ENCODE measurements at regions not wholly inside any gene's neighbourhood (a gene's known extent, or its start where the extent isn't known, plus 50 kb on each side); places are given as distances from the start of the nearest gene placed in this dataset.

DNA sequence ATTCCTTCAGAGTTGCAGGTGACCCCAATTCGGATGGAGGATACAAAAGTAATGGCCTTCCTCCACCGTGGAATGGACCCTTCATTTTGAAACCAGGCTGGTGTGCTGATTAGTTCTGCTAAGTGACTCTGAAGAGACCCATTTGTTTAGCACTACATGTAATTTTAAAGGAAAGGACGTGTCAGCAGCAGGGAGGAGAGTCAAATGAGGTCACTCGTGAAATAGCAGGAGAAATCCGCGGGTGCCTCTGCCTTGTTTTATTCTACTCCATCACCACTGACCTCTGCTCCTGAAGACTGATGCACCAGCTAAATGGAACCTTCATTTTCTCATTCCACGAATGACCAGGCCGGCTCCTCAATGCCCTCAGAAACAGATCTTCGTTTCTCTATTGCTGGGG is 589.2 kb downstream of the CDH11 start:
- no peak for DNase-seq

- DNase-seq = no peak
Measured at GRCh38 chr16:64532117-64532516, 589.7 kb downstream of the CDH11 start.

- no peak for DNase-seq
Measured at GRCh38 chr16:64531401-64531800, 590.5 kb downstream of the CDH11 start.

DNA sequence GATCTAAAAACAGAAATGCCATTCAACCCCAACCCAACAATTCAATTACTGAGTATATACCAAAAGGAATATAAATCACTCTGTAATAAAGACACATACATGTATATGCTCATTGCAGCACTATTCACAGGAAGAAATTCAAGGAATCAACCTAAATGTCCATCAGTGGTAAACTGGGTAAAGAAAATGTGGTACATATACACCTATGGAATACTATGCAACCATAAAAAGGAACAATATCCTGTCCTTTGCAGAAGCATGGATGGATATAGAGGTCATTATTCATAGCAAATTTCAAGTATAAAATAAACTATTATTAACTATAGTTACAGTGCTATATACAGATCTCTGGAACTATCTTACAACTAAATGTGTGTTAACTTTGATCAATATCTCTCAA is 599.3 kb downstream of the CDH11 start:
- no peak for DNase-seq

- no peak for DNase-seq
Measured at GRCh38 chr16:64513871-64514270, 608.0 kb downstream of the CDH11 start.

- DNase-seq = no peak
Measured at GRCh38 chr16:64507240-64508024, 614.4 kb downstream of the CDH11 start.

DNA sequence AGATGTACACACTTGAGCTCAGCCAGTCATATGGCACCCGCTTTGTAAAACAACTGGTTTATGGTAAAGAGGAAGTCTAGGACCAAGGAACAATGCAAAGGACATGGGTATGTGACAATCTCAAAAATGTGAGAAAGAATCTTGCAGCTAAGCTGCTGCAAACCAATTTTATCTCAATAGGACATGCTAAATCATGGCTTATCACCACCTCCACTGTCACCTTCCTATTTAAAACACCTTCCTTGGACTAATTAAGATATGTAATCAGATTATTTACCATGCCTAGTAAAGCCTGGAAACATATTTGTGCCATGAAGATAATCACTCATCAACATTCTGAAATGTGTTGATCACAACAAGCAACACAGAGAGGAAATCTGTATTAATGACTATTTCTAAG is 622.7 kb downstream of the CDH11 start:
- no peak for DNase-seq

DNA sequence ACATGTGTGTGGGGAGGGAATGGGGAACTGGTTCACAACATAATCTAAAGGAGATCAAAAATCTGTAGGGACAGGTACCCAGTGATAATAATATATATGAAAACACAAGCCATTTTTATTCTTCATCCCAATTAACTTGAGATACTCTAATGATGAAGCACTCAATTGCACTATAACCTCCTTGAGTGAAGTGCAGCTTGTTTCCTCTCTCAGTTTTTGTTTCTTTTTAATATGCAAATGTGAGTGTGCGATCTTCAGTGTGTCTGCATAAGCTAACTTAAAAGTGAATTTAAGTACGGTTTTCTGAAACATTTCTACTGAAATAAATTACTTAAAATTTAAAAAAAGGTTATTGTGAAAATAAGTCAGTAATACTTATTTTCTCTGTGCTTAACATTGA is 623.5 kb downstream of the CDH11 start:
- DNase-seq = no peak

GRCh38 chr16:64493709-64494108 is 628.2 kb downstream of the CDH11 start:
- no peak for DNase-seq

DNA sequence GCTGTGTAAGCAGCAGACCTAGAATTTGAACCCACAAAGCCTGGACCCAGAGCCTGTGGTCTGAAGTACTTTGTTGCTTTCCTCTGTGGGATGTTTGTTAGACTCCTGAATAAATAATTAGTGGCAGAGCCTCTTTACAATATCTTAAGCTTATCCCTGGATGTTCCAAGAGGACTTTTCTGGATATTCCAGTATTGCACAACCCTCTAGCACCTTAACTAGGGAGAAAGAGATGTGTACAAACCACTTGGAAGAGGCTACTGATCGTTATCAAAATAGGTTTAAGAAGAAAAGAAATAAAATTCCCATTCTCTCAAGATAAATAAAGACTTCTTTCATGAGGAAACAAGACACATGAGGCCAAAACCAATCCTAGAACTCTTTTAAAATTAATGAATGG is 632.4 kb downstream of the CDH11 start:
- DNase-seq = no peak

- no peak for DNase-seq
Measured at GRCh38 chr16:64486561-64486960, 635.3 kb downstream of the CDH11 start.

DNA sequence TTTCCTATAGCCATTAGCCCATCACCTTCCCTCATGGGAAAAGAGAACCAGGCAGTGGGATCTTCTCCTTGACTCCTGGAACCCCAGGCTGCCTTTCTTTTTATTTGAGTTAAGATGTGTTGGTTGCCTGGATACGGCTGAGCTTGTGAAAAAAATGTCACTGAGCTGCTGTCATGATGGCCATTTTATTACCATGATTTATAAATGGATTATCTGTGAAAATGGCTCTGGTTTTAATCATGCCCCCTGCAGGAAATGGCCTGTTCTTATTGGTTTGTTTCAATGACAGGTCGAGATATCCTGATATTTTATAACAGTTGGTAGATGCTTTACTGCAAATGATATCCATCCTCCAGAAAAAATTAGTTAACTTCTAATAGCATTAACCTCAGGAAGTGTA is 640.4 kb downstream of the CDH11 start:
- DNase-seq = no peak

DNA sequence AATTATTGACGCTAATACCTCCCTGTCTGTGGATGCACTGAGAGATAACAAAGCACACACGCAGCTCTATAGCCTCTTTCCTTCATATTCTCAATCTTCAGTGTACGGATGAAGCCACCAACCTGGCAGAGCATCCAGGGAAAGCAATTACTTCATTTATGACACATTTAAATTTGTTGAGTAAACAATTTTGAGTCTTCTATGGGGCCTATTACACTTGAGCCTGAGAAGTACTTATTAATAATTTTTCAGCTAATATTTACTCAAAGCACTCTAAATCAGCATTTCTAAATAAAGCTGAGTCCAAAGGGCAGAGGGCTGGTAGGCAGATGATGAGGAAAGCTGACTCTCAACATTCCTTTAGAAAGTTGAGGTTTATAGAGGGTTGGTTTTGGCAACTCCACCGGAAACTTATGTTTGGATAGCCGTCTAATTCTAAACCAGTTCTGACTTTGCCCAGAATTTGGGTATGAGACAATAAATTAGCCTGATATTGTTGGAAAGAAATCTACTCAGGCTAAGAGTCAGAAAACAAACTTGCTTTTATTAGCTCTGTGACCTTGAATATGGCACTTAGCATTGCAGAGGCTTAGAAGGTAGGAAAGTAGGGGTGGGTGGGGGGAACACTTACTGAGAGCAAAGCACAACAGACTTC is 643.5 kb downstream of the CDH11 start:
- no peak for DNase-seq

DNA sequence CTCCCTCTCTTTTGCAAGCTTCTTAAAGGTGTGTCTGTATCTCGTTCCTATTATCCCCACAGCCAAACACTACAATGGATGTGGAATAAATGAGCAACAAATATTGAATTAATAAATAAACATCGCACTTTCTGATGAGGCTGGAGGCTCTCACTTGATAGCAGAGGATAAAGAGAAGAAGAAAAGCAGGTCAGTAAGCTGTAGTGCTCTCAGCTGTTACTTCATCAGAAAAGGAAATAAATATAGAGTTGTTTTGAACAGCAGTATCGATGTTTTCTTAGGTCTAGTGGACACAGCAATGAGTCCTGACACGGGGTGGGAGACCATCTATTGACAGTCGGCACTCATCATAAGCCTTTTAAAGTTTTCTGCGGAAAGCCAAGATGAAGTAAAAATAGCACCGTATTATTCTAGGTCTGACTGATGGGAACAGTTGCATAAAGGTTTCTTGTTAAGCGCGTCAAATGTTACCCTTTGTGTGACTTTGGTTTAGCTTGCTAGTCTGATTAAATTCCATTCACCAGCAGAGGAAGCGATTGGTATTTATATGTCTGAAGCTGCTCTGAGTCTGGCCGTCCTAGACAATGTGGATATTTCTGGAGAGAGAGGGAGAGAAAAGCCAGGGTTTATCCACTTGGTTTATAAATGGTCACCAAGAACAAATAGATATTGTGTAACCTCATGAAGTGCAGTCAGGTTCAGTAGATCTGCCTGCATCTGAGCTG is 646.1 kb downstream of the CDH11 start:
- DNase-seq = no peak

- no peak for DNase-seq
Measured at GRCh38 chr16:64470916-64471315, 650.9 kb downstream of the CDH11 start.

GRCh38 chr16:64469906-64470702 is 651.8 kb downstream of the CDH11 start:
- no peak for DNase-seq

- no peak for DNase-seq
Measured at GRCh38 chr16:64469351-64469750, 652.5 kb downstream of the CDH11 start.

- no peak for DNase-seq
Measured at GRCh38 chr16:64468515-64469090, 653.3 kb downstream of the CDH11 start.

GRCh38 chr16:64459821-64460220 is 662.0 kb downstream of the CDH11 start:
- DNase-seq = no peak

DNA sequence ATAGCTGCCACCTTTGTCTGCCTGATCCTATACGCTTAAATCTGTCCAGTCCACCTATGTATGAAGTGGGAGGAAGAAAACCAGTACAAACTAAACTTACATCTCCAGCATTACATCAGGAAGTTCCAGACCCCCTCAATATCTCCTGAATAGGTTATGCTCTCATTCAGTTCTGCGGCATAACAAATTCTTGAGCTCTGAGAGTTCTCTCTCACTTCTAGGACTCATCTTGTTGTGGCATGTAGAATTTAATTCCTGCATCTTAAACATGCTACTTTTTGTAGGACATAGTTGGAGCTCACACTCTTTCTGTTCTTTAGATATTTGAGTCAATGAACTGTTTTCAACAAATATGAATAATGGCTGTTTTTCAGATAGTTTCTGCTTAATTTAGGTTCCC is 662.5 kb downstream of the CDH11 start:
- no peak for DNase-seq

- DNase-seq = no peak
Measured at GRCh38 chr16:64455275-64455674, 666.6 kb downstream of the CDH11 start.

DNA sequence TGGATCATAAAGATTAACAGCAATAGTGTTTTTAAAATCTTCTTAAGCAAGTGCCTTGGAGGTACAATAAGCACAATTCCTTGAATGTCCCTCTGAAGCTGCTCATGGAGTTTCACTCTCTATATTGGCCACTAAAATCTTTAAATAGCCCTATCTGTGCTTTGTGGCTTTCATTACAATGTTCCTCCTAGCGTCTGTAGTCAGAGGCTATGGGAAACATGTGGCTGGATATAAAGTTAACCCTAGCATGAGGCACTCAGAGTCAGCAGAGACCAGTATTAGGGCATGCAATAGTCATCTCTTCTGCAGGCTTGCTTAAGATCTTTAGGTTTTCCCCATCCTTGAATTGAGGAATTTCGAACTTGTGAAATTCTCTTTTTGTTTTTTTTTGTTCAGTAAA is 668.2 kb downstream of the CDH11 start:
- DNase-seq = no peak

- no peak for DNase-seq
Measured at GRCh38 chr16:64452446-64452845, 669.4 kb downstream of the CDH11 start.

All from NCI-H2029 treated with DMSO at 0.1 percent for 48 hours (cell line).